DOHH2 (cell line): ENCODE measurements at regions not wholly inside any gene's neighbourhood (a gene's known extent, or its start where the extent isn't known, plus 50 kb on each side); places are given as distances from the start of the nearest gene placed in this dataset.

Experiments used
- CTCF ChIP-seq: fragments of 200-600 bp; sonication (generic); IDR thresholded peaks from one replicate; pipeline ENCODE4 v1.5.1; 2014; ENCODE audit warnings: antibody characterized with exemption, mild to moderate bottlenecking, low read depth, low read length; ENCODE audit not compliant: poor library complexity, severe bottlenecking
- EZH2phosphoT487 ChIP-seq: fragments of 200-600 bp; sonication (generic); IDR thresholded peaks from 2 replicates; pipeline ENCODE4 v1.6.1; 2017; ENCODE audit warnings: borderline replicate concordance, mild to moderate bottlenecking, antibody characterized with exemption, low read length, moderate library complexity, mixed read lengths

- TF ChIP-seq CTCF (no peak), EZH2phosphoT487 (no peak)
Measured at GRCh38 chr18:59748628-59749360, 51.6 kb upstream of the CCBE1 start.
